ENCODE measurements at regions not wholly inside any gene's neighbourhood (a gene's known extent, or its start where the extent isn't known, plus 50 kb on each side); places are given as distances from the start of the nearest gene placed in this dataset.

GRCh38 chr14:71472356-71473340 lies 459.6 kb upstream of the RGS6 start:
- POLR2A ChIA-PET (ENCODE audit: low non-redundant PET) = no interaction called here
- DNase-seq (ENCODE audit: low spot score) = no peak
- TF ChIP-seq CTCF (conservative IDR thresholded peaks at IDR 0.05; ENCODE audit: low read depth) = no peak
- no peak overlapping the region for H3K27ac ChIP-seq
- CTCF ChIA-PET = interaction anchor here (0.7 kb wide), 1 partner anchor 44 kb away, joined by 3 read pairs; no protein-coding TSS in a partner anchor

- POLR2A ChIA-PET (ENCODE audit: low non-redundant PET) = no interaction called here
- DNase-seq (ENCODE audit: low spot score) = no peak
- CTCF ChIA-PET = no interaction called here
- TF ChIP-seq CTCF (conservative IDR thresholded peaks at IDR 0.05; ENCODE audit: low read depth) = no peak
- no peak overlapping the region for H3K27ac ChIP-seq
Measured at GRCh38 chr14:71473843-71474242, 458.4 kb upstream of the RGS6 start.

- ChIA-PET CTCF (interaction anchor here (0.6 kb wide), 1 partner anchor 21 kb away, joined by 4 read pairs; no protein-coding TSS in a partner anchor), POLR2A (ENCODE audit: low non-redundant PET) (no interaction called here)
- no peak for DNase-seq (ENCODE audit: low spot score)
Measured at GRCh38 chr14:71474301-71475265, 457.6 kb upstream of the RGS6 start.

GRCh38 chr14:71475916-71476315 lies 456.3 kb upstream of the RGS6 start:
- no peak overlapping the region for H3K27ac ChIP-seq
- TF ChIP-seq CTCF (conservative IDR thresholded peaks at IDR 0.05; ENCODE audit: low read depth) = no peak
- DNase-seq (ENCODE audit: low spot score) = no peak
- POLR2A ChIA-PET (ENCODE audit: low non-redundant PET) = no interaction called here
- CTCF ChIA-PET = no interaction called here

More at GRCh38 chr14:71474301-71475265, 457.6 kb upstream of the RGS6 start:
- no peak for TF ChIP-seq CTCF (conservative IDR thresholded peaks at IDR 0.05; ENCODE audit: low read depth)
- no peak overlapping the region for H3K27ac ChIP-seq

GRCh38 chr14:71478542-71478941 lies 453.7 kb upstream of the RGS6 start:
- POLR2A ChIA-PET (ENCODE audit: low non-redundant PET) = interaction anchor here (0.7 kb wide), 1 partner anchor 126 kb away, joined by 3 read pairs; no protein-coding TSS in a partner anchor
- no peak overlapping the region for H3K27ac ChIP-seq
- DNase-seq (ENCODE audit: low spot score) = no peak
- no peak for TF ChIP-seq CTCF (conservative IDR thresholded peaks at IDR 0.05; ENCODE audit: low read depth)
- CTCF ChIA-PET = no interaction called here

GRCh38 chr14:71481021-71481654 lies 451.1 kb upstream of the RGS6 start:
- no peak overlapping the region for H3K27ac ChIP-seq
- no peak for DNase-seq (ENCODE audit: low spot score)
- CTCF ChIA-PET = no interaction called here
- POLR2A ChIA-PET (ENCODE audit: low non-redundant PET) = no interaction called here
- TF ChIP-seq CTCF (conservative IDR thresholded peaks at IDR 0.05; ENCODE audit: low read depth) = no peak
